NCI-H526 treated with DMSO at 0.1 percent for 48 hours (cell line): ENCODE measurements at regions not wholly inside any gene's neighbourhood (a gene's known extent, or its start where the extent isn't known, plus 50 kb on each side); places are given as distances from the start of the nearest gene placed in this dataset.

Experiments
- DNase-seq: peaks from one replicate; lab custom pipeline; 2025; lab: John Stamatoyannopoulos, UW

DNA sequence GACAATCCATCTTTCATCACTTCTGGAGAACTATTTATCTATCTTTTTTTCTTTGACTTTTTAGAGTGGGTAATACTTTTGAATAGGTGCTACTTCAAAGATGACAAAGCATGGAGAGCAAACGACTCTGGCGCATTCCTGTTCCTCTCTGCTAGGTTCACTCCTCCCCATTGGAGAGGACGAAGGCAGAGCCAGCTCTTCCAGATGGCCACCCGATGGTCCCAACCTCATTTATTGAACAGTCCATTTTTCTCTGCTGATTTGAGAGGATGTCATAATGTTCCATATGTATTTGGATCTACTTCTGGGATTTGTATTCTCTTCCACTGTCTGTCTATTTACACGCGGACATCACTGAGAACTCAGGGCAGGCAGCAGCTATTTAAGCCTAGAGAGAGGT lies 284.3 kb upstream of the CXCR4 start:
- DNase-seq: no peak

DNA sequence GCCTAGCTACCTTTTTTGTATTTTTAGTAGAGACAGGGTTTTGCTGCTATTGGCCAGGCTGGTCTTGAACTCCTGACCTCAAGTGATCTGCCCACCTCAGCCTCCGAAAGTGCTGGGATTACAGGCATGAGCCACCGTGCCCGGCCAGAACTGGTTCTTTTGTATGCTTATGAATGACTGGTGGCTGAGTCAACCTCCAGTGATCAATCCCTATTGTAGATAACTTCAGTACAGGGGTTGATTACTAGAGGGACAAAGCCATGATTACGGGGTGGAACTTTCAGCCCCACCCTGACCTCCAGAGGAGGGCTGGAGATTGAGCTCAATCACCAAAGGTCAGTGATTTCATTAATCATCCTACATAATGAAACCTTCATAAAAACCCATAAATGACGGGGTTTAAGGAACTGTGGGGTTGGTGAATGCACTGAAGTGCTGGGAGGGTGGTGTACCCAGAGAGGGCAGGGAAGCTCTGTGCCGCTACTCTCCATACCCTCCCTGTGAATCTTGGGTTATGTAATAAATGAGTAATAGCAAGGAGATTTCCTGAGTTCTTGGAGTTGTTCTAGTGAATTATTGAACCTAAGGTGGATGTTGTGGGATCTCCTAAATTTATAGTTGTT lies 281.8 kb upstream of the CXCR4 start:
- DNase-seq: no peak

DNA sequence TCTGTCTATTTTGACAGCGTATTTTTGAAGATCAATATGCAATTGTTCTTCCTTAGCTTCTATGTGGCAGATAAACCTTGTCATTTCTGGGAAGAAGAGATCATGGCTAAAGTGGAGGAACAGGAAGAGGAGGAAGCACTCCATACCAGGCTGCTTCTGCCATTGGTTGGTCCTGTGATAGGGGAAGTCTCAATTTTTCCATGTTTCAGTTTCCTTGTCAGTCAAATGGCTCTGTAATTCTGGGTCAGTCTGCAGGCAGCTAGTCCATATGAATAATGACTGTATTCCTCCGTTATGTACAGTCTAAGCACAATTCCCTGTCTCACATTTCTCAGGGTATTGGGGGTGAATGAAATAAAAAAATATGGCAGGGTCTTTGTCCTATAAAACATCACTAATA lies 277.6 kb upstream of the CXCR4 start:
- no peak for DNase-seq

GRCh38 chr2:136394136-136395060 lies 276.4 kb upstream of the CXCR4 start:
- no peak for DNase-seq

- no peak for DNase-seq
These were observed 275.6 kb upstream of the CXCR4 start for GRCh38 chr2:136393514-136393913.

GRCh38 chr2:136392897-136393505 lies 275.1 kb upstream of the CXCR4 start:
- DNase-seq: no peak

DNA sequence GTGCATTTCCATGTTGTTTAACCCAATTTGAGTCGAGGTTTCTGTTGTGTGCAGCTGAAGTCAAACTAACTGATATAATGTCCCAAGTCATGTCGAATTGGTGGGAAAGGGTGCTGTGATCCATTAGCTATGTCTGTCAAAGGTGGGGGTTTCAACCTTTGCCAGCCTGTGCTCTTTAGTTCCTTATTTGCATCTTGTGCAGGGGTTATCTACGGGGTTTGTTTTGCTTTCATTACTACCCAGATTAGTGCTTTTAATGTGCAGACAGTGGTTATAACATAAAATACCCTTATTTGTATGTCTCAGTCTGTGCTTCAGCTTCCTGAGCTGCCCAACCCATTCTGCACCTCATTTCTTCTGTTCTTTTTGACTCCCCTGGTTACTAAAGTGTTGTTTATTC lies 271.9 kb upstream of the CXCR4 start:
- peak; percentile 34 for DNase-seq

GRCh38 chr2:136386046-136386445 lies 268.1 kb upstream of the CXCR4 start:
- no peak for DNase-seq

GRCh38 chr2:136384531-136385303 lies 266.8 kb upstream of the CXCR4 start:
- peak; percentile 41 for DNase-seq

- DNase-seq: peak; percentile 62
These were observed 265.2 kb upstream of the CXCR4 start for GRCh38 chr2:136383167-136383566.

- DNase-seq: no peak
These were observed 264.0 kb upstream of the CXCR4 start for GRCh38 chr2:136381722-136382633.

- DNase-seq: no peak
These were observed 263.3 kb upstream of the CXCR4 start for GRCh38 chr2:136381245-136381644.

GRCh38 chr2:136378712-136379595 lies 261.0 kb upstream of the CXCR4 start:
- DNase-seq: peak; percentile 13

DNA sequence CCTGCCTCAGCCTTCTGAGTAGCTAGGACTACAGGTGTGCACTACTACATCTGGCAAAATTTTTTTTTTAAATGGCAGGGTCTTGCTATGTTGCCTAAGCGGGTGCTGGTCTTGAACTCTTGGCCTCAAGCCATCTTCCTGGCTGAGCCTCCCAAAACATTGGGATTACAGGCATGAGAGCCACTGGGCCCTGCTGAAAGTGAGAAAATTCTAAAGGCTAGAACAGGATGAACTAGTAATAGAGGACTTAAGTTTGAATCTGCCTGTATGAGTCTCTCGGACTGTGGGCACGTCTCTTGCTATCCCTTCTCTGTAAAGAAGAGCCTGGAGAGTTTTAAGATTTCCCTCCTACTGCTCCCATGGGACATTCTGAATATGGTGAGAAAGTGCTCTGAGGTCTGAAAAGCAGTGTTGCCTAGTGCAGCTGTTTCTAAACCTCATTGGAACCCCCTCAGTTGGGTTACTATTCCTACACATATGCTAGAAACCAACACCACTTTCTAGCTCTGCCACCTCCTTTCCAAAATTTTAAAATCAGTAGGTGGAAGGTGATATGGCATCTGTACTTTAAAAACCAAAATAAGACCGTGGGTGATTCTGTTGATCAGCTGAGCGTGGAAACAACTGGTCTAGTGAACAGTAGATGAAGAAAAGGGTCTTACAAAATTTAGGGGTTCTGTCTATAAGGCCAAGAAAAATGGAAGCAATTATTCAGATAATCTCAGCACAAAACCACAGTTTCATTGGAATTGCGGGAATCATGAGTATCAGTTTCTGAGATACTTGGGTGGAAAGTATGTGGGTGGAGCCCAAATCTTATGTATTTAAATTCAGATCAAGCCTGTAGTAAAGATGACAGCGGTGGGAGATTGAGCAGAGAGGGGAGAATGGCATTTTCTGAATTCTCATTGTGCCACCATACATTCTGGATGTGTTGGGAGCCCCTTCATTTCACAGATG lies 259.8 kb upstream of the CXCR4 start:
- DNase-seq: no peak

- DNase-seq: no peak
These were observed 258.9 kb upstream of the CXCR4 start for GRCh38 chr2:136376798-136377211.

DNA sequence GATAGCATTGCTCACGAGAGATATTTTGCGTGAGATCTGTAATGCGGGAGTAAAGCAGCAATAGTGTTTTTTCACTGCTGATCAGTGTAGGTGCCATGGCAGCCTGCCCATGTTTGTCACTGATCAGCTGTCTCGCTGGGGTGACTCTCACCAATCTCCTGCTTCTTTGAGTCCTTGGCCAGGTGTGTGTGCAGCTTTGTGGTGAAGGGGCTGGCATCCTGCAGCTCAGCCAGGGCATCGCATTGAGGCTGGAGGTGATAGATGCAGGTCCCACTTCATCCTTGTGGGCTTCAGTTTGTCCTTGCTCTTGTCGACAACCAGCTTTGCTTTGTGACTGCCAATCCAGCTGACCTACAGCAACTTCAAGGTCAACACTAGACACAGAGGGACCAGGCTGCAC lies 258.3 kb upstream of the CXCR4 start:
- no peak for DNase-seq

- no peak for DNase-seq
These were observed 257.3 kb upstream of the CXCR4 start for GRCh38 chr2:136375017-136375901.

GRCh38 chr2:136373841-136374240 lies 255.9 kb upstream of the CXCR4 start:
- no peak for DNase-seq
